Left cardiac atrium (tissue), 4 donors: ENCODE measurements at regions not wholly inside any gene's neighbourhood (a gene's known extent, or its start where the extent isn't known, plus 50 kb on each side); places are given as distances from the start of the nearest gene placed in this dataset.
"Not testable (repeated sequence)": the region's sequence is repeated elsewhere in the genome, so short reads cannot be mapped to it uniquely, and the experiment has no call there.

ENCODE experiments used
- ATAC-seq, 2 donors: fragments of 200-7000 bp; cut with Tn5 transposase; one replicate each; pipeline ENCODE4 v1.9.1; 2020; ENCODE audit warnings: mild to moderate bottlenecking in 2 of 2, moderate library complexity in 2 of 2
- DNase-seq: peaks from one replicate; pipeline ENCODE4 v3.0.0-alpha.2; 2020
- intact Hi-C, 2 donors: fragments of 100-400 bp; cut with DNase I; formaldehyde crosslinking; loops; one replicate each; pipeline versions ENCODE4 v1.14.1 to v1.15.1; 2022 to 2023
- donor health status: DM: no; HTN: yes; CAD: no.
- donor health status: DM: no; HTN: yes; CAD: no; lungs with severe emphysema.
- donor health status: DM: yes; HTN: yes; CAD: no.
- donor health status: Dilated cardiomyopathy.

DNA sequence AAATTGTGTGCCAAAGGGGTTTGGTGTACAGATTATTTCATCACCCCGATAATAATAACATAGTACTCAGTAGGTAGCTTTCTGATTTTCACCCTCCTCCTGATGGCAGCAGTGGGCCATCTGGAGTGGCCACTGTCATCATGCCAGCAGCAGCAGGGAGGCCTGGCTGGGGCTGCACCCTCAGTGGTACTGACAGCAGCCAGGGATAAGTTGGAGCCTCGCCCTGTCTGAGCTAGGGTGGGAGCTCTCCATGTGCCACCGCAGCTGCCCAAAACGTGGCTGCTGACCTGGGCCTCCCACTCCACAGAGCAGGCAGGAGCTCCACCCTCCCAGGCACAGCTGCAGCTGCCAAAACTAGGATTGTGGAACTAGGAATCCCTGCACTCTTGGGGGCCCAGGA lies 700.8 kb upstream of the KCND2 start:
- no peak for ATAC-seq
- no peak for DNase-seq
- intact Hi-C loops = no loop called here

DNA sequence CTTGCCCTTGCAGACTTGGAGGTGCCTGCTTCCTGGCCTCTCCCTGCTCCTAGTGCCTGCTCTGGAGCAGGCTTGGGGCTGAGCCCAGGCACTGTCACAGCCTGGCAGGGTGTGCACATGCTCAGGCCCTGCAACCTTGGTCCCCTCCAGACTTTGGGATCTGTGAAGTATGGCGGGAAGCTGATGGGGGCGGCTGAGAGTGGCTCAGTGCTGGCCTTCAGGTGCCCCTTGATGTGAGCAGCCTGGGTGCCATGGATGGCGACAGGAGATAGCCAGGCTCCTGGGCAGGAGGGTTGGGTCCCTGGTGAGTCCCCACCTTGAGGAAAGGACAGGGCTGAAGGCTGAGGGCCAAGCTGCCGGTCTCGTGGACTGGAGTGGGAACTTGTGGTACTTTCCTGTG lies 700.4 kb upstream of the KCND2 start:
- DNase-seq = no peak
- no peak for ATAC-seq
- intact Hi-C loops = no loop called here

DNA sequence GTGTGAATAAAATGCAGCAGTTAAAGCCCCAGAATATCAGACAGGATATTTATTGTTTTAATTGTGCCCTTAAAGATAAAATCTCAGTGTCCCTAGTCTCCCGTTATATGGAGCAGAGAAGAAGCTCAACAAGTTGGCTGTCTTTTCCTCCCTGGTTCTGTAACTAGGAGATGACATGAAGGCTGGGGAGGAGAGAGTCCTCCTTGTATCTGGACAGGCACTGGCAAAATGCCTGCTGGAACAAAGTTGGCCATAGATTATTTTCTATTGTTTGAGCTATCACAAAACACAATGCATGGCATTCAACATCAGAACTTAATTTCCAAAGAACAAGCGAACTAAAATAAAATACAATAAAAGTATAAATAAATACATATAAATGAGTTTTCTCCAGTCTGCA lies 694.9 kb upstream of the KCND2 start:
- ATAC-seq (no peak), DNase-seq (no peak)
- intact Hi-C loops = no loop called here

DNA sequence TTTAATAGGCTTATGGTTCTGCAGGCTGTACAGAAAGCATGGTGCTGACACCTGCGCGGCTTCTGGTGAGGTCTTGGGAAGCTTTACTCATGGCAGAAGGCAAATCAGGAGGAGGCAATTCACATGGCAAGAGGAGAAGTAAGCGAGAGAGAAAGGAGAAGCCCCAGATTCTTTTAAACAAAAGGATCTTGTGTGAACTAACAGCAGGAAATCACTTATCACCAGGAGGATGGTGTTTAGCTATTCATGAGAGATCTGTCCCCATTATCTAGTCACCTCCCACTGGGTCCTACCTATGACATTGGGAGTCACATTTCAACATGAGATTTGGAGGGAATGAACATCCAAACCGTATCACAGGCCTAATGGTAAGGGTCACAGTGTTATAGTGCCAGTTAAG lies 678.0 kb upstream of the KCND2 start:
- intact Hi-C loops = no loop called here
- ATAC-seq = no peak

DNA sequence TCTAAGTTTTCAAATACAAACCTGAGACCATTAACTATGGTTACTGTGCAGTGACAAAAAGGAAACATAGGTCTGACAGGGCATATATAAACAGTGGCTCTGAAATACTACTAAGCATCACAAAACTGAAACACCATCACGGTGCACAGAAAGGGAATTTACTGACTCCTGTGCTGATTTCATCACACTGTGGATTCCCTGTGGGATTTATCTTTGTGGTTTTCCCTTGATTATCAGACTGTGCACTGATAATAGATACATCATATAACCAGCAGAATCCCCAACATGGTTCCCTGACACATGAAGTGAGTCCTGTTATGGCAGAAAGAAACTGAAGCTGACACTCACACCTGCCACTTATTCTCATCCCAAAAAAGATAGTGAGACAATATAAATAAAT lies 676.3 kb upstream of the KCND2 start:
- no peak for ATAC-seq
- intact Hi-C loops = no loop called here
- no peak for DNase-seq

More for the DNA sequence above, 678.0 kb upstream of the KCND2 start:
- DNase-seq = no peak

DNA sequence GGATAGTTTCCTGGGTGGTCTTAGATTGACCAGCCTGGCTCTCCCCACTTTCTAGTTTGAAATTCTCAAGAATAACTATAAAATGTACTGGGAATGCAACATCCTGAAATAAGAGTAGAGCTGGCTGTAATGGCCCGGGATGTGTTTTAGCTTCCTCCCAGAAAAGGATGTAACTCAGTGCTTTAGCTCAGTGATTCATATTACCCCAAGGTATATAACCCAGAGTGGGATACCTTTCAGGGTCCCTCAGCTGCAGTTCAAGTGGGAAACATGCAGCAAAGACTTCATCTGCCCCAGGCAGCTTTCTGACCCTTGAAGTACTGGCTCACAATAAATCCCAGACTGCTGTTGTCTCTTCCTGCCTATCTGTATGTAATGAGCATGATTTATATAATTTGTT lies 666.7 kb upstream of the KCND2 start:
- intact Hi-C loops = no loop called here
- no peak for ATAC-seq

DNA sequence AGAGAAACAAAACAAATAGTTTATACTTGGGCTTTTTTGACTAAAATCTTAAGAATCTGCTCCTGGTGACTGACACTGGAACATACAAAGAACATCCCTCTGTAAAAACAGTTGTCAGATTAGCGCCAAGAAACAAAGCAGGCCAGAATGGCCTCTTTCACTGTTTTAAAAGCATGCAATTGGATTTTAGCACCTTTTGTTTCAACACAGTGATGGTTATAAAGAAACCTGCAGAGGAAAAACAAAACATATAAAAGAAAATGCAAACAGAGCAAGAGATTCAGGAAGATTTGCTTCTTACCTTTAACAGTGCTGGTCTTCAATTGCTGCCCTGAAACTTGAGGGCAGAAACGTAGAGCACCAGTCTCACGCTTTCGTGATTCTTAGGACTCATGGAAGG lies 652.2 kb upstream of the KCND2 start:
- intact Hi-C loops = no loop called here
- DNase-seq (no peak), ATAC-seq (no peak)

More for the DNA sequence above, 666.7 kb upstream of the KCND2 start:
- DNase-seq = no peak

DNA sequence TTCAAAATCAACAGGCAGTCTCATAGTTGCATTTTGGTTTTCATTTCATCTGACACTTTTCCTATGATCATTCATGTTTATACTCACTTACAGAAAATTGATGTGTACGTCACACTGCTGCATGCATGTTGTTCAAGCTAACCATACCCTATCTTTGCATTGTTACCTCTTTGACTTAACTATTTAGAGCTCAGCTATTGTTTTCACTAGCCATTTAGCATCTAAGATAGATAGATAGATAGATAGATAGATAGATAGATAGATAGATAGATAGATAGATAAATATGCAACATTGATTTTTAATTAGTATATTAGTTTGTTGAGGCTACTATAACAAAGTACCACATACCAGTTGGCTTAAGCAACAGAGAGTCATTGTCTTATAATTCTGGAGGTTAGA lies 649.5 kb upstream of the KCND2 start:
- intact Hi-C loops = no loop called here
- no peak for DNase-seq
- no peak for ATAC-seq

DNA sequence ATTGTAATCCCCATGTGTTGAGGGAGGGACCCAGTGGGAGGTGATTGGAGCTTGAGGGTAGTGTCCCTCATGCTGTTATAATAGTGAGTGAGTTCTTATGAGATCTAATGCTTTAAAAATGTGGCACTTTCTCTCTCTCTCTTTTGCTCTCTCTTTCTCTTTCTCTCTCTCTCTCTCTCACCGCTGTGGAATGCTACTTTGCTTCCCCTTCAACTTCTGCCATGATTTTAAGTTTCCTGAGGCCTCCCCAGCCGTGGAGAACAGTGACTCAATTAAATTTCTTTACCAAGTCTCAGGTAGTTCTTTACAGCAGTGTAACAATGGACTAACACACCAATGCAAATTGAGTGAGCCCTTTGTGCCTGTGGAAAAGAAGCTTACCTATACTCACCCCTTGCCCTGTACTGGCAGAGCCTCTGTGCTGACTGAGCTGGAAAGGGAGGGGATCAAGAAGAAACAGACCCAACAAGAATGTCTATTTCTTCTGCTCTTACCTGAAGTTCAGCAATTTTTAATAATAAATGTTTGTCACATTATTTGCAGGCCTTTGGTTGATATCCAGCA lies 642.5 kb upstream of the KCND2 start:
- intact Hi-C loops = no loop called here
- ATAC-seq = no peak
- no peak for DNase-seq

DNA sequence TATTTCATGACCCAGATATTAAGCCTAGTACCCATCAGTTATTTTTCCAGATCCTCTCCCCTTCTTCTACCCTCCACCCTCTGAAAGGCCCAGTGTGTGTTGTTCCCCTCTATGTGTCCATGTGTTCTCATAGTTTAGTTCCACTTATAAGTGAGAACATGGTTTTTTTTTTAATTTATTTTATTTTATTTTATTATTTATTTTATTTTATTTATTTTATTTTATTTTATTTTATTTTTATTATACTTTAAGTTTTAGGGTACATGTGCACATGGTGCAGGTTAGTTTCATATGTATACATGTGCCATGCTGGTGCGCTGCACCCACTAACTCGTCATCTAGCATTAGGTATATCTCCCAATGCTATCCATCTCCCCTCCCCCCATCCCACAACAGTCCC lies 639.2 kb upstream of the KCND2 start:
- ATAC-seq, DNase-seq, intact Hi-C loops: not testable (repeated sequence)

DNA sequence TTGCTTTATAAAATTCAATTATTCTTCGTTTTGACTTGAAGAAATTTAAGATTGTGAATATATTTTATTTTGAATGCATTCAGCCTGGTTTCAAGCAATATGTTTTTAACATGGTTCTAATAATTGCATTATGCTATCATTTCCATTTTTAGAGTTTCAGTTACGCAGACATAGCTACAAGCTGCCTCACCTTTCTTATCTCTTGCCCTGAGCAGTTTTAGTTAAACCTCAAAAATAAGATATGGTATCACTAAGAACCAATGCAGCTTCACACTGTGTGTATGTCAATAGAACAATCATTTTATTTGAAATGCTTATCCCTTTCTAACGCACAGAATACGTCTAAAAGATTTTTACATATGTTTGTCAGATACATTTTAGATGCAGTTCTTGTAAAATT lies 632.6 kb upstream of the KCND2 start:
- DNase-seq (no peak), ATAC-seq (no peak)
- intact Hi-C loops = no loop called here

DNA sequence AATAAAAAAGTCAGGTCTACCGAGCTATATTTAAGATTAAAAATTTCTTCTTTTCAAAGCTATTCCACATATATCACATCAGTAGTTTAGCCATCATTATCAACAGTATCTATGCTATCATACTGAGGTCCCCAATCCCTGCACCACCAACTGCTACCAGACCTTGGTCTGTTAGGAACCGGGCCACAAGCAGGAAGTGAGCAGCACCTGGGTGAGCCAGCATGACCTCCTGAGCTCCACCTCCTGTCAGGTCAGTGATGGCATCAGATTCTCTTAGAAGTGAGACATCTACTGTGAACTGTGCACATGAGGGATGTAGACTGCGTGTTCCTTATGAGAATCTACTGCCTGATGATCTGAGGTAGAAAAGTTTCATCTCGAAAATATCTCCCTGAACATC lies 632.1 kb upstream of the KCND2 start:
- no peak for ATAC-seq
- intact Hi-C loops = no loop called here

DNA sequence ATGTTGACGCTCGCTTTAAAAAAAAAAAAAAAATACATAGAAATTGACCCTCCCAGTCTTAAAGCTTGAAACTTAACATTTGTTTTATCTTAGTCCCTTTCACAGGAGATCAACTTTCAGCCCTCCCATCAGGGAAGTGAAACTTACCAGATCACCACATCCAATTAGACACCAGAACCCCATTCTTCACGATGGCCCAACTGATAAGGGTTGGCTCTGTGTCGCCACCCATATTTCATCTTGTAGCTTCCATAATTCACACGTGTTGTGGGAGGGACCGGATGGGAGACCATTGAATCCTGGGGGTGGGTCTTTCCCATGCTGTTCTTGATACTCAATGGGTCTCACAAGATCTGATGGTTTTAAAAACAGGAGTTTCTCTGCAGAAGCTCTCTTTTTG lies 629.4 kb upstream of the KCND2 start:
- intact Hi-C loops = no loop called here
- DNase-seq (no peak), ATAC-seq (no peak)

More for the DNA sequence above, 632.1 kb upstream of the KCND2 start:
- no peak for DNase-seq

DNA sequence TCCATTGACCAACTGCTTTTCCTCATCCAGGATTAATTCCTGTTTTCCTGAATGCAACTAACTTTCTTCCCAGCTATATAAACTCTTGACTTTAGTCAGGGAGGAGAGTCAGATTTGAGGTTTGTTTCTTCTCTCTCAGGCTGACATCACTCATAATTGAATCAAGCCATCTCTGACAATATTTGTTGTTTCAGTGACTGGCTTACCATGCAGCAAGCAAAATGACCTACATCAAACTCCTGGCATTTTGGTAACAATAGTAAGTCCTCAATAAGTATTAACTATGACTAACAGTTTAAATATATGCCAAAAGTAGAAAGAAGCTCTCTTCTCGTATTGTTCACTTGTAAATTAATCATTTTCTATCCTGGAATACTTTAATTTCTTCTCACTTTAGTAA lies 625.7 kb upstream of the KCND2 start:
- ATAC-seq = no peak
- no peak for DNase-seq
- intact Hi-C loops = no loop called here

DNA sequence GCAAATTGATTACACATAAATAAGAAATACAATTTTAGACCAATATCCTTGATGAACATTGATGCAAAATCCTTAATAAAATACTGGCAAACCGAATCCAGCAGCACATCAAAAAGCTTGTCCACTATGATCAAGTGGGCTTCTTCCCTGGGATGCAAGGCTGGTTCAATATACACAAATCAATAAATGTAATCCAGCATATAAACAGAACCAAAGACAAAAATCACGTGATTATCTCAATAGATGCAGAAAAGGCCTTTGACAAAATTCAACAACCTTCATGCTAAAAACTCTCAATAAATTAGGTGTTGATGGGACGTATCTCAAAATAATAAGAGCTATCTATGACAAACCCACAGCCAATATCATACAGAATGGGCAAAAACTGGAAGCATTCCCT lies 624.2 kb upstream of the KCND2 start:
- ATAC-seq, intact Hi-C loops, DNase-seq: not testable (repeated sequence)

DNA sequence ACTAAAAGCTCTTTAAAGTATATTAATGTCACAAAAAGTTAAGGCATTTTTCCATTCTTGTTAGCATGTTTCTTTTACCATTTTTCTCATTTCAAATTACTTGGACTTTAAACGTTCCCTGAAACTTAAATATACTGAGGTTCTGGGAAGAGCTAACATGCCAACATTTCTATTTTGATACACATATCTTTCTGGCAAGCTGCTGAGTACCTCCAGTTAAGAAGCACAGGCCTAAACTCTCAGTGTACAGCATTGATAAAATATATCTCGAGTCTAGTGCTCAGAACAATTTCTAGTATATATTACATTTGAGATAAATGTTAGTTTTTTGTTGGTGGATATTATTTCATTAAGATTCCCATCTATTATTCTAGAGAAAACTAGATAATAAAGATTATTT lies 612.9 kb upstream of the KCND2 start:
- intact Hi-C loops = no loop called here
- DNase-seq (no peak), ATAC-seq (no peak)

DNA sequence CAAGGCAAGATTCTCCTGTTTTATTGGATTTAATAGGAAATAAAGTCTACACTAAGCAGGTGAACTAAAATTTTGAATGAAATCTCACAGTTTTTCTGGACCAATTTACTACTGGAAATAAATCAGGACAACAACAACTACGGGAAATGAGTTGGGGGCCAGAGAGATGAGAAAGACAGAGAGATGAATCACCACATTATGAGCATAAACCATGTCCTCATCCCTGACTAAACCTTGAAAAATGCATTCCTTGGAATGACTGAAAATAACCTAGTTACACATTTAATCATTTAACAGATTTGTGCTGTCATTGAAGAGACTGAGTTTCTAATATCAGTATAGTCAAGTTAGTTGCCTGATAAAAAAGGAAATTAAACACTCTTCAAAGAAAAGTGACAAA lies 608.4 kb upstream of the KCND2 start:
- intact Hi-C loops = no loop called here
- ATAC-seq (no peak), DNase-seq (no peak)

DNA sequence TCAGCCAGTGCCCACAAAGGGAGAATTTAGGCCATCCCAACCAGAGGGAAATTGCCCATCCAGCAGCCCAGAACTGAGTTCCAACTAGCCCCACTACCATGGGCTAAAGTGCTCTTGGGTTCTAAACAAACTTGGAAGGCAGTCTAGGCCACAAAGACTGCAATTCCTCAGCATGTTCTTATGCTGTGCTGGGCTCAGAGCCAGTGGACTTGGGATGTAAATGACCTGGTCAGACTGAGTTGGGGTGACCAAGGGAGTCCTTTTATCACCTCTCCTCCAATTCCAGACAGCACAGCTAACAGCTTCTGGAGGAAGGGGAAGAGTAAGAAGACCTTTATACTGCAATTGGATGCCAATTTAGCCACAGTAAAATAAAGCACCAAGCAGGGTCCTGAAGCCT lies 607.2 kb upstream of the KCND2 start:
- no peak for ATAC-seq
- intact Hi-C loops = no loop called here
- no peak for DNase-seq

DNA sequence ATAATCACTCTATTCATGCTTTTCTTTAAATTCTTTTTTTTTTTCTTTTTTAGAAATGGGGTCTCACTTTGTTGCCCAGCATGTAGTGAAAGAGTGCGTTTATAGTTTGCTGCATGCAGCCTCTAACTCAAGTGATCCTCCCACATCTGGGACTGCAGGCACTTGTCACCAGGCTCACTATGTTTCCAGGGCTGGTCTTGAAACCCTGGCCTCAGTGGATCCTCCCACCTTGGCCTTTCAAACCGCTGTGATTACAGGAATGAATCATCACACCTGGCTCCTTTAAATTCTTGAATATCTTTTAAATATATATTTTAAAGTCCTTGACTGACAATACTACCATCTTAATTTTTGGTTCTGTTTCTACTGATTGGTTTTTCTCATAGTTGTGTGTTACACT lies 591.6 kb upstream of the KCND2 start:
- ATAC-seq (no peak), DNase-seq (no peak)
- intact Hi-C loops = no loop called here

DNA sequence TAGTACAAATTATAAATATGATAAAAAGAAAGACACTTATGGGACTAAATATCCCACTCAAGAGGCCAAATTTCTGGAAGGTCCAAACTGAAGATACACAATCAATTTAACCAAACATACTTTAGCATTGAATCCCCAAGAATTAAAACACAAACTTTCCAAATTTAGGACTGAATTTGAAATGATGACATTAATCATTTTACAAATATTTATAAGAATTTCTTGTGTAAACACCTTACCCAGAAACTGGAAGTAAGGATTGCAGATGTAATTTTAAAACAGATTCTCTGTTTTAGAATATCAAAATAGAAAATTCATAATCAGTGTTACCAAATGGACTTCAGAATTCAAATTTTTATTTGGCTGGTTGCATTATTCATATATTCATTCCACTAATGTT lies 588.2 kb upstream of the KCND2 start:
- intact Hi-C loops = no loop called here
- no peak for DNase-seq
- ATAC-seq = no peak

DNA sequence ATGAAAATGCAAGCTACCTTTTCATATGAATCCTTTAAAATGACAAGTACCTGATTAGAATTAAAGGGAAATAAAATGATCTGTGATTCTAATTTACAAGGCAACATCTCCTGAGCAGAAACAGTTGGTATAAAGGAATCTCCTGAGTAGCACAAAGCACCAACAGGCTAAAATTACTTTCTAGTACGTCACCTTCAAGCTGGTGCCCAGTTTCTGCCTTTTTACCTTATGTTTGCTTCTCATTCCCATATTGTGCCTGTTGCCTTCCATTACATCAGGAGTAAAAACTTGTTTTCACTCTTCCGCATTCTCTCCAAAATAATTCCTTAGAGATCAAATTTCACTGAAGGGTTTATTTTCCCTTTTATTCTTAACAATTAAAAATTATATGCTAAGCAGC lies 587.1 kb upstream of the KCND2 start:
- DNase-seq (no peak), ATAC-seq (no peak)
- intact Hi-C loops = no loop called here

DNA sequence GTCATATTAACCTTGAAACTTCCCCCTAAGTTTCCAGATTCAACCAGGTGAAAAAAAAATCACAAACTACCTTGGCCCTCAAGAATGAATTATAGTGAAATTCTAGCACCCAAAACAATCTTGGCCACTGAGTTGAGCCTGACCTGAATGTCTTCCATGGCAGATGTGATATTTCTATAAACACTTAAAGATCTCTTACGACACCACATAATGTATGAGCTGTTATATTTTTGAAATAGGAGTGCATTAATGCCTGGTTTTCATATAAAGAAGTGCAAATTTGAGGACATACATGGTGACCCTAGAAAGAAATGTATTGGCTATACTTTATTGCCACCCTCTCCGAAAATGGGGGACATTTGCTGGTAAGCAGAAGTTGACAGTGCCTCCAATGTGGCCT lies 584.1 kb upstream of the KCND2 start:
- ATAC-seq = no peak
- no peak for DNase-seq
- intact Hi-C loops = no loop called here
